NT2/D1 (cell line): ENCODE measurements at regions not wholly inside any gene's neighbourhood (a gene's known extent, or its start where the extent isn't known, plus 50 kb on each side); places are given as distances from the start of the nearest gene placed in this dataset.

ENCODE experiments used
- SUZ12 ChIP-seq: IDR thresholded peaks from 2 replicates; pipeline ENCODE4 v1.6.1; 2011; ENCODE audit not compliant: insufficient read length, insufficient read depth; ENCODE audit errors: extremely low read depth
- ZNF274 ChIP-seq: IDR thresholded peaks from 2 replicates; pipeline ENCODE4 v1.6.1; 2011; ENCODE audit warnings: mild to moderate bottlenecking, low read depth, low read length

DNA sequence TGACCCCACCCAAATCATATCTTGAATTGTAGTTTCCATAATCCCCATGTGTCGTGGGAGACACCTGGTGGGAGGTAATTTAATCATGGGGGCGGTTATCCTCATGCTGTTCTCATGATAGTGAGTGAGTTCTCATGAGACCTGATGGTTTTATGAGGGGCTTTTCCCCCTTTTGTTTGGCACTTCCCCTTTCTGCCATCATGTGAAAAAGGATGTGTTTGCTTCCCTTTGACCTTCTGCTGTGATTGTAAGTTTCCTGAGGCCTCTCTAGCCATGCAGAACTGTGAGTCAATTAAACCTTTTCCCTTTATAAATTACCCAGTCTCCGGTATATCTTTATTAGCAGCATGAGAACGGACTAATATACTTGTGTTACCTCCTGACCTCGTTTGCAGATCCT lies 156.6 kb upstream of the MTNR1B start:
- TF ChIP-seq ZNF274 = no peak
- TF ChIP-seq SUZ12 = no peak
